Kidney (tissue), 13 donors: ENCODE measurements at regions not wholly inside any gene's neighbourhood (a gene's known extent, or its start where the extent isn't known, plus 50 kb on each side); places are given as distances from the start of the nearest gene placed in this dataset.

ENCODE experiments used
- DNase-seq, 5 donors: peaks; one replicate each; pipeline ENCODE4 v3.0.0-alpha.2; 2013 to 2020
- FAIRE-seq: peaks from 2 replicates; lab custom pipeline; 2012; peaks lifted over from hg19 to GRCh38; lab: Jason Lieb, UNC
- H3K27ac ChIP-seq, 2 donors: one replicate each; pipeline ENCODE4 v1.7.0; 2013; ENCODE audit warnings: low read depth in 2 of 2, low read length in 2 of 2, inconsistent platforms in 1 of 2
- H3K27me3 ChIP-seq: one replicate; pipeline ENCODE4 v1.7.1; 2013; ENCODE audit warnings: low read length, inconsistent platforms; ENCODE audit not compliant: control insufficient read depth, insufficient read depth
- H3K36me3 ChIP-seq, 3 donors: one replicate each; pipeline versions ENCODE4 v1.7.0 to v1.7.1; 2013; ENCODE audit warnings: low read length in 3 of 3, control low read depth in 1 of 3, inconsistent platforms in 1 of 3; ENCODE audit not compliant: insufficient read depth in 3 of 3, control insufficient read depth in 2 of 3
- H3K4me1 ChIP-seq, 3 donors: one replicate each; pipeline versions ENCODE4 v1.7.0 to v1.7.1; 2013; ENCODE audit warnings: low read length in 3 of 3, inconsistent platforms in 1 of 3, low read depth in 1 of 3; ENCODE audit not compliant: control insufficient read depth in 2 of 3, insufficient read depth in 2 of 3
- H3K4me3 ChIP-seq, 3 donors: one replicate each; pipeline versions ENCODE4 v1.7.0 to v1.8.1; 2013; ENCODE audit warnings: low read length in 3 of 3, control low read depth in 1 of 3, inconsistent platforms in 1 of 3
- H3K9ac ChIP-seq, 3 donors: one replicate each; pipeline versions ENCODE4 v1.7.0 to v1.7.1; 2013; ENCODE audit warnings: low read length in 3 of 3, control low read depth in 1 of 3, inconsistent platforms in 1 of 3
- H3K9me3 ChIP-seq, 3 donors: one replicate each; pipeline versions ENCODE4 v1.7.0 to v1.7.1; 2013; ENCODE audit warnings: low read length in 3 of 3, control low read depth in 1 of 3, inconsistent platforms in 1 of 3; ENCODE audit not compliant: control insufficient read depth in 2 of 3, insufficient read depth in 1 of 3
- CTCF ChIP-seq: IDR thresholded peaks from 3 replicates; pipeline ENCODE4 v1.5.1; 2012; ENCODE audit warnings: mild to moderate bottlenecking, moderate library complexity, borderline replicate concordance; ENCODE audit not compliant: insufficient read depth; ENCODE audit errors: extremely low read depth
- intact Hi-C: fragments of 100-400 bp; cut with DNase I; formaldehyde crosslinking; loops from one replicate; pipeline ENCODE4 v1.11.1; 2022
- donor health status: control.
- donor health status: control.
- donor health status: control.
- donor health status: control.
- donor health status: control.
- donor health status: DM: yes; HTN: yes; CAD: no.
- donor health status: Normal renal cell carcinoma (clear cell type).

GRCh38 chr10:3588346-3588745 lies 196.7 kb downstream of the KLF6 start:
- Histone ChIP-seq H3K36me3 (no peaks in the 10 kb centered on the region), H3K9ac (no peak overlapping the region), H3K27ac (no peak overlapping the region), H3K4me1 (no peaks in the 10 kb centered on the region), H3K27me3 (no peaks in the 10 kb centered on the region), H3K9me3 (no peaks in the 10 kb centered on the region), H3K4me3 (no peak overlapping the region)
- intact Hi-C loops: no loop called here
- DNase-seq: no peak
- no peak for TF ChIP-seq CTCF
- no peak for FAIRE-seq

GRCh38 chr10:3584926-3585784 lies 199.9 kb downstream of the KLF6 start:
- no peak overlapping the region for H3K9ac ChIP-seq
- DNase-seq (peak in 3 of 5 donors; percentile 39 to 75 (median 44)), FAIRE-seq (no peak)
- no peak for TF ChIP-seq CTCF
- H3K27ac ChIP-seq: no peak overlapping the region
- no peaks in the 10 kb centered on the region for H3K4me1 ChIP-seq
- H3K27me3 ChIP-seq: no peaks in the 10 kb centered on the region
- no peak overlapping the region for H3K4me3 ChIP-seq
- H3K9me3 ChIP-seq: no peaks in the 10 kb centered on the region
- no peaks in the 10 kb centered on the region for H3K36me3 ChIP-seq
- intact Hi-C loops: no loop called here

- DNase-seq (no peak), FAIRE-seq (no peak)
- H3K9me3 ChIP-seq: no peaks in the 10 kb centered on the region
- no peak overlapping the region for H3K9ac ChIP-seq
- TF ChIP-seq CTCF: no peak
- H3K36me3 ChIP-seq: no peaks in the 10 kb centered on the region
- H3K27ac ChIP-seq: no peak overlapping the region
- intact Hi-C loops: no loop called here
- no peak overlapping the region for H3K4me3 ChIP-seq
- no peaks in the 10 kb centered on the region for H3K4me1 ChIP-seq
- H3K27me3 ChIP-seq: no peaks in the 10 kb centered on the region
Measured at GRCh38 chr10:3580565-3580964, 204.4 kb downstream of the KLF6 start.
